ENCODE measurements at regions not wholly inside any gene's neighbourhood (a gene's known extent, or its start where the extent isn't known, plus 50 kb on each side); places are given as distances from the start of the nearest gene placed in this dataset.

- no peaks in the 10 kb centered on the region for H3K27me3 ChIP-seq (ENCODE audit: control insufficient read depth in 1 of 2, insufficient read depth in 2 of 2, low read length in 2 of 2)
- H3K4me1 ChIP-seq (ENCODE audit: control insufficient read depth in 2 of 2, insufficient read depth in 2 of 2, low read length in 1 of 2): no peaks in the 10 kb centered on the region
- peaks cover 0 to 4% of the 10 kb centered on the region in 2 donors for H3K9me3 ChIP-seq (ENCODE audit: control insufficient read depth in 2 of 2, insufficient read depth in 1 of 2, low read depth in 1 of 2, low read length in 1 of 2)
- no peak overlapping the region for H3K4me3 ChIP-seq (ENCODE audit: low read depth in 1 of 2, low read length in 2 of 2)
- H3K36me3 ChIP-seq (ENCODE audit: control insufficient read depth in 2 of 2, insufficient read depth in 2 of 2, low read length in 1 of 2): no peaks in the 10 kb centered on the region
- 95 to 100% methylated on average over 1 of the region's 1 CpG for WGBS, 2 donors
- H3K27ac ChIP-seq (ENCODE audit: low read depth in 2 of 2, low read length in 1 of 2): no peak overlapping the region
These were observed 213.5 kb upstream of the CRBN start for GRCh38 chr3:3392946-3393345.

DNA sequence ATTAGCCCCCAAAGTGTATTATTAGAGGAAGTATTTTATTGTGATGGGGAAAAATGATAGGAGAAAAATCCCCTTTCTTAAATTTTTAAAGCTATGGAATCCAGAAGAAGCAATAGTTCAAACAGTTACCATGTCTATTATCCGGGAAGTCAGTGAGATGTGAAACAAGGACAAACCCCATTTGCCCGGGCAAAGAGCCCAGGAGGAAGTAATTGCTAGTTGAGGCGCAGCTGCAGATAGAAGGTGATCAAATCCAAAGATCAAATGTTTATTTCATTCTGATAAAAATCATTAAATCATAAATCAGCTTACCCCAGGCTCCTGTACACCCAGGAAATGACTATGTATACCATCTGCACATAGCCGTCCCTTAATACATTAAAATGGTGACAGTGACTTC lies 204.0 kb upstream of the CRBN start:
- no peaks in the 10 kb centered on the region for H3K27me3 ChIP-seq (ENCODE audit: control insufficient read depth in 1 of 2, insufficient read depth in 2 of 2, low read length in 2 of 2)
- H3K4me1 ChIP-seq (ENCODE audit: control insufficient read depth in 2 of 2, insufficient read depth in 2 of 2, low read length in 1 of 2): no peaks in the 10 kb centered on the region
- H3K27ac ChIP-seq (ENCODE audit: low read depth in 2 of 2, low read length in 1 of 2): no peak overlapping the region
- WGBS, 2 donors: 69 to 80% methylated on average over 4 of the region's 4 CpGs
- no peaks in the 10 kb centered on the region for H3K9me3 ChIP-seq (ENCODE audit: control insufficient read depth in 2 of 2, insufficient read depth in 1 of 2, low read depth in 1 of 2, low read length in 1 of 2)
- H3K36me3 ChIP-seq (ENCODE audit: control insufficient read depth in 2 of 2, insufficient read depth in 2 of 2, low read length in 1 of 2): no peaks in the 10 kb centered on the region
- H3K4me3 ChIP-seq (ENCODE audit: low read depth in 1 of 2, low read length in 2 of 2): no peak overlapping the region

- WGBS, 2 donors: 29 to 37% methylated on average over 5 of the region's 5 CpGs
These were observed 192.8 kb upstream of the CRBN start for GRCh38 chr3:3372210-3372777.

DNA sequence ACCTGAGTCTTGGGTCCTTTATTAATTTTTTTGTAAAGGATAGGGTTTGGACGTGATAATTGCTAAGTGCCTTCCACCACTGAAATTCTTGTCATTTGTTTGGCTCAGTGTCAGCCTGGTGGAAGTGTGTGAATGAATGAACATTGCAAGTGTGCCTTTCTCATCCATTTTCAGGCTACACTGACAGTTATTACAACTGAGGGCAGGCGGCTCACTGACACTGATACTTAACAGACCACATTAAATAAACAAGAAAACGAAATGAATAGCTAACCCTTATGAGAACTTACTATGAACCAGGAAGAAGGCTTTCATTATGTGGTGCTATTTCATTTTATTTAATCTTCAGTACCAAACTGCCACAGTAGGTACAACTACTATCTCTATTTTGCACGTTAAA lies 188.8 kb upstream of the CRBN start:
- no peak overlapping the region for H3K4me3 ChIP-seq (ENCODE audit: low read depth in 1 of 2, low read length in 2 of 2)
- H3K4me1 ChIP-seq (ENCODE audit: control insufficient read depth in 2 of 2, insufficient read depth in 2 of 2, low read length in 1 of 2): no peaks in the 10 kb centered on the region
- H3K27me3 ChIP-seq (ENCODE audit: control insufficient read depth in 1 of 2, insufficient read depth in 2 of 2, low read length in 2 of 2): no peaks in the 10 kb centered on the region
- H3K36me3 ChIP-seq (ENCODE audit: control insufficient read depth in 2 of 2, insufficient read depth in 2 of 2, low read length in 1 of 2): no peaks in the 10 kb centered on the region
- 33 to 44% methylated on average over 4 of the region's 4 CpGs for WGBS, 2 donors
- peaks cover 0 to 3% of the 10 kb centered on the region in 2 donors for H3K9me3 ChIP-seq (ENCODE audit: control insufficient read depth in 2 of 2, insufficient read depth in 1 of 2, low read depth in 1 of 2, low read length in 1 of 2)
- no peak overlapping the region for H3K27ac ChIP-seq (ENCODE audit: low read depth in 2 of 2, low read length in 1 of 2)

More at GRCh38 chr3:3372210-3372777, 192.8 kb upstream of the CRBN start:
- Histone ChIP-seq H3K4me3 (ENCODE audit: low read depth in 1 of 2, low read length in 2 of 2) (no peak overlapping the region), H3K27ac (ENCODE audit: low read depth in 2 of 2, low read length in 1 of 2) (no peak overlapping the region), H3K4me1 (ENCODE audit: control insufficient read depth in 2 of 2, insufficient read depth in 2 of 2, low read length in 1 of 2) (no peaks in the 10 kb centered on the region), H3K36me3 (ENCODE audit: control insufficient read depth in 2 of 2, insufficient read depth in 2 of 2, low read length in 1 of 2) (no peaks in the 10 kb centered on the region), H3K9me3 (ENCODE audit: control insufficient read depth in 2 of 2, insufficient read depth in 1 of 2, low read depth in 1 of 2, low read length in 1 of 2) (no peaks in the 10 kb centered on the region), H3K27me3 (ENCODE audit: control insufficient read depth in 1 of 2, insufficient read depth in 2 of 2, low read length in 2 of 2) (no peaks in the 10 kb centered on the region)

- Histone ChIP-seq H3K27me3 (ENCODE audit: control insufficient read depth in 1 of 2, insufficient read depth in 2 of 2, low read length in 2 of 2) (no peaks in the 10 kb centered on the region), H3K9me3 (ENCODE audit: control insufficient read depth in 2 of 2, insufficient read depth in 1 of 2, low read depth in 1 of 2, low read length in 1 of 2) (peaks cover 0 to 3% of the 10 kb centered on the region in 2 donors), H3K36me3 (ENCODE audit: control insufficient read depth in 2 of 2, insufficient read depth in 2 of 2, low read length in 1 of 2) (no peaks in the 10 kb centered on the region), H3K4me3 (ENCODE audit: low read depth in 1 of 2, low read length in 2 of 2) (no peak overlapping the region), H3K27ac (ENCODE audit: low read depth in 2 of 2, low read length in 1 of 2) (no peak overlapping the region), H3K4me1 (ENCODE audit: control insufficient read depth in 2 of 2, insufficient read depth in 2 of 2, low read length in 1 of 2) (no peaks in the 10 kb centered on the region)
- 82 to 85% methylated on average over 5 of the region's 5 CpGs for WGBS, 2 donors
These were observed 186.9 kb upstream of the CRBN start for GRCh38 chr3:3366386-3366785.

DNA sequence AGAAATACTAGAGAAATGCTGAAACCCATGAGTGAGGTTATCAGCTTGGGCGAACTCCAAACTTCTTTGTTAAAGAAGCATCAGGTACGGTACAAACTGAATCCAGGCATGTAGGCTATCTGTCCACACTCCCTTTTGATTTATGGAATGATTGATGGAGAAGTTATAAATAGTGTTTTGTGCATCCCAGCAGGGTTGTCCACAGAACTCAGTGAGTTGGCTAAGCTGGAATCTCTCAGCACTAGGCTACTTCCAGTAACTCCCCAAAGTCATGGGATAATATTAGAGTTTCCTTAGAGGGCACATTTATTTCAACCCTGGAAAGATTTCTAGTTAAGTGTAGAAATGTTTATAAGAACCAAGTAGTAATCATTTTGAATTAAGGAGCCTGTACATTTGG lies 186.2 kb upstream of the CRBN start:
- Histone ChIP-seq H3K4me1 (ENCODE audit: control insufficient read depth in 2 of 2, insufficient read depth in 2 of 2, low read length in 1 of 2) (no peaks in the 10 kb centered on the region), H3K27me3 (ENCODE audit: control insufficient read depth in 1 of 2, insufficient read depth in 2 of 2, low read length in 2 of 2) (no peaks in the 10 kb centered on the region), H3K9me3 (ENCODE audit: control insufficient read depth in 2 of 2, insufficient read depth in 1 of 2, low read depth in 1 of 2, low read length in 1 of 2) (peaks cover 0 to 3% of the 10 kb centered on the region in 2 donors), H3K36me3 (ENCODE audit: control insufficient read depth in 2 of 2, insufficient read depth in 2 of 2, low read length in 1 of 2) (no peaks in the 10 kb centered on the region), H3K27ac (ENCODE audit: low read depth in 2 of 2, low read length in 1 of 2) (no peak overlapping the region), H3K4me3 (ENCODE audit: low read depth in 1 of 2, low read length in 2 of 2) (no peak overlapping the region)
- WGBS, 2 donors: 72 to 77% methylated on average over 2 of the region's 2 CpGs

DNA sequence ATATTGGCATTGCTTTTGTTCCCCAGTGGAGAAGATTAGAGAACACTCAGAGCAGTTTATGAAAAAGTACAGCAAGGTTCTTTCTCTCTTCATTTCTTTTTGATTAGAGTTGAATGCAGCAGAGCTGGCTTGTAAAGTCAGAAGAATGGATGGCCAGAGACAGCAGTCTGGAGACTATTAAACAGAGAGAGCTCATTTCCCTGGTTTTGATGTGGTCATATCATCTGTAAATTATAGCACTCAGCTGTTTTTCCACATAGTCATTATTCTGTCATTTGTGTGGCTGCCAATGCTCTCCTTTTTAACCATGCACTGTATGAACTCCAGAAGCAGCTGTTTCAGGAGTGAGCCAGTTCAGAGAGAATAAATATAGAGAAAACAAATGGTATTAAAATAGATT lies 177.4 kb upstream of the CRBN start:
- Histone ChIP-seq H3K4me1 (ENCODE audit: control insufficient read depth in 2 of 2, insufficient read depth in 2 of 2, low read length in 1 of 2) (no peaks in the 10 kb centered on the region), H3K9me3 (ENCODE audit: control insufficient read depth in 2 of 2, insufficient read depth in 1 of 2, low read depth in 1 of 2, low read length in 1 of 2) (no peaks in the 10 kb centered on the region), H3K27ac (ENCODE audit: low read depth in 2 of 2, low read length in 1 of 2) (no peak overlapping the region), H3K27me3 (ENCODE audit: control insufficient read depth in 1 of 2, insufficient read depth in 2 of 2, low read length in 2 of 2) (no peaks in the 10 kb centered on the region), H3K4me3 (ENCODE audit: low read depth in 1 of 2, low read length in 2 of 2) (no peak overlapping the region), H3K36me3 (ENCODE audit: control insufficient read depth in 2 of 2, insufficient read depth in 2 of 2, low read length in 1 of 2) (no peaks in the 10 kb centered on the region)

GRCh38 chr3:3355442-3355841 lies 176.0 kb upstream of the CRBN start:
- no peaks in the 10 kb centered on the region for H3K27me3 ChIP-seq (ENCODE audit: control insufficient read depth in 1 of 2, insufficient read depth in 2 of 2, low read length in 2 of 2)
- no peak overlapping the region for H3K27ac ChIP-seq (ENCODE audit: low read depth in 2 of 2, low read length in 1 of 2)
- 35 to 38% methylated on average over 1 of the region's 1 CpG for WGBS, 2 donors
- H3K4me1 ChIP-seq (ENCODE audit: control insufficient read depth in 2 of 2, insufficient read depth in 2 of 2, low read length in 1 of 2): no peaks in the 10 kb centered on the region
- H3K4me3 ChIP-seq (ENCODE audit: low read depth in 1 of 2, low read length in 2 of 2): no peak overlapping the region
- no peaks in the 10 kb centered on the region for H3K36me3 ChIP-seq (ENCODE audit: control insufficient read depth in 2 of 2, insufficient read depth in 2 of 2, low read length in 1 of 2)
- no peaks in the 10 kb centered on the region for H3K9me3 ChIP-seq (ENCODE audit: control insufficient read depth in 2 of 2, insufficient read depth in 1 of 2, low read depth in 1 of 2, low read length in 1 of 2)

DNA sequence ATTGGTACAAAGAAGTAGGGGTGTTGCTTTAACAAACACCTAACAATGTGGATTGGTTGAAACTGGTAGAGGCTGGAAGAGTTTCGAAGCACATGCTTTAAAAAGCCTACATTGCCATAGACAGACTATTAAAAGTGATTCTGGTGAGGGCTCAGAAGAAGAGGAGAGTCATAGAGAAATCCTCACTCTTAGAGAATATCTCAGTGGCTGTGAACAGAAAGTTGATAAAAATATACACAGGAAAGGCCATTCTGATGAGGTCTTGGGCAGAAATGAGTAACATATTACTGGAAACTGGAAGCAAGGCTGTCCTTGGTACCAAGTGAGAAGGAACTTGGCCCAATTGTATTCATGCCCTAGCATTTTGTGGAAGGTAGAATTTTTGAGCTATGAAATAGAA lies 173.7 kb upstream of the CRBN start:
- no peaks in the 10 kb centered on the region for H3K9me3 ChIP-seq (ENCODE audit: control insufficient read depth in 2 of 2, insufficient read depth in 1 of 2, low read depth in 1 of 2, low read length in 1 of 2)
- no peaks in the 10 kb centered on the region for H3K27me3 ChIP-seq (ENCODE audit: control insufficient read depth in 1 of 2, insufficient read depth in 2 of 2, low read length in 2 of 2)
- H3K4me3 ChIP-seq (ENCODE audit: low read depth in 1 of 2, low read length in 2 of 2): no peak overlapping the region
- no peaks in the 10 kb centered on the region for H3K4me1 ChIP-seq (ENCODE audit: control insufficient read depth in 2 of 2, insufficient read depth in 2 of 2, low read length in 1 of 2)
- H3K27ac ChIP-seq (ENCODE audit: low read depth in 2 of 2, low read length in 1 of 2): no peak overlapping the region
- 72 to 75% methylated on average over 1 of the region's 1 CpG for WGBS, 2 donors
- no peaks in the 10 kb centered on the region for H3K36me3 ChIP-seq (ENCODE audit: control insufficient read depth in 2 of 2, insufficient read depth in 2 of 2, low read length in 1 of 2)

- Histone ChIP-seq H3K9me3 (ENCODE audit: control insufficient read depth in 2 of 2, insufficient read depth in 1 of 2, low read depth in 1 of 2, low read length in 1 of 2) (no peaks in the 10 kb centered on the region), H3K36me3 (ENCODE audit: control insufficient read depth in 2 of 2, insufficient read depth in 2 of 2, low read length in 1 of 2) (no peaks in the 10 kb centered on the region), H3K27me3 (ENCODE audit: control insufficient read depth in 1 of 2, insufficient read depth in 2 of 2, low read length in 2 of 2) (no peaks in the 10 kb centered on the region), H3K27ac (ENCODE audit: low read depth in 2 of 2, low read length in 1 of 2) (no peak overlapping the region), H3K4me3 (ENCODE audit: low read depth in 1 of 2, low read length in 2 of 2) (no peak overlapping the region), H3K4me1 (ENCODE audit: control insufficient read depth in 2 of 2, insufficient read depth in 2 of 2, low read length in 1 of 2) (no peaks in the 10 kb centered on the region)
- 75 to 79% methylated on average over 3 of the region's 3 CpGs for WGBS, 2 donors
These were observed 171.7 kb upstream of the CRBN start for GRCh38 chr3:3351226-3351625.

All from esophagus (tissue), 2 donors.